ENCODE measurements at regions not wholly inside any gene's neighbourhood (a gene's known extent, or its start where the extent isn't known, plus 50 kb on each side); places are given as distances from the start of the nearest gene placed in this dataset.

- intact Hi-C loops (cut with micrococcal nuclease) = no loop called here
- no peak for DNase-seq (ENCODE audit: unreplicated experiment)
- no peaks in the 10 kb centered on the region for H3K27me3 Mint-ChIP-seq (ENCODE audit: insufficient read depth, unreplicated experiment)
- BruUV-seq (replicated peaks) = no TSS peak
- H3K4me1 Mint-ChIP-seq (ENCODE audit: insufficient read depth, unreplicated experiment) = no peaks in the 10 kb centered on the region
- H3K4me3 Mint-ChIP-seq (ENCODE audit: unreplicated experiment) = no peak overlapping the region
- no peaks in the 10 kb centered on the region for H3K9me3 Mint-ChIP-seq (ENCODE audit: unreplicated experiment)
- no peak for TF ChIP-seq CTCF (IDR thresholded peaks at IDR 0.05; ENCODE audit: unreplicated experiment)
- no peak overlapping the region for H3K27ac Mint-ChIP-seq (ENCODE audit: low read depth, unreplicated experiment)
- H3K36me3 Mint-ChIP-seq (ENCODE audit: insufficient read depth, unreplicated experiment) = no peaks in the 10 kb centered on the region
- ChIA-PET POLR2A (no interaction called here), CTCF (interaction anchor here (0.6 to 0.8 kb wide), 3 partner anchors 205 to 1032 kb away, joined by 3 read pairs; no protein-coding TSS in a partner anchor)
These were observed 245.4 kb downstream of the DIO2 start for GRCh38 chr14:79965896-79966295.

- CTCF ChIA-PET = no interaction called here
- H3K4me1 Mint-ChIP-seq (ENCODE audit: insufficient read depth, unreplicated experiment) = no peaks in the 10 kb centered on the region
- intact Hi-C loops (cut with micrococcal nuclease) = no loop called here
- no peak overlapping the region for H3K4me3 Mint-ChIP-seq (ENCODE audit: unreplicated experiment)
- POLR2A ChIA-PET = no interaction called here
- BruUV-seq (replicated peaks) = no TSS peak
- peaks cover 8% of the 10 kb centered on the region for H3K9me3 Mint-ChIP-seq (ENCODE audit: unreplicated experiment)
- H3K27ac Mint-ChIP-seq (ENCODE audit: low read depth, unreplicated experiment) = no peak overlapping the region
- DNase-seq (ENCODE audit: unreplicated experiment) = no peak
- H3K27me3 Mint-ChIP-seq (ENCODE audit: insufficient read depth, unreplicated experiment) = peaks cover 9% of the 10 kb centered on the region
- H3K36me3 Mint-ChIP-seq (ENCODE audit: insufficient read depth, unreplicated experiment) = no peaks in the 10 kb centered on the region
- TF ChIP-seq CTCF (IDR thresholded peaks at IDR 0.05; ENCODE audit: unreplicated experiment) = no peak
These were observed 250.1 kb downstream of the DIO2 start for GRCh38 chr14:79961197-79961596.

- no peak for TF ChIP-seq CTCF (IDR thresholded peaks at IDR 0.05; ENCODE audit: unreplicated experiment)
- H3K36me3 Mint-ChIP-seq (ENCODE audit: insufficient read depth, unreplicated experiment) = no peaks in the 10 kb centered on the region
- CTCF ChIA-PET = interaction anchor here (0.5 kb wide), 2 partner anchors 73 to 135 kb away, joined by 3 to 5 read pairs; no protein-coding TSS in a partner anchor
- DNase-seq (ENCODE audit: unreplicated experiment) = no peak
- H3K4me3 Mint-ChIP-seq (ENCODE audit: unreplicated experiment) = no peak overlapping the region
- H3K9me3 Mint-ChIP-seq (ENCODE audit: unreplicated experiment) = peaks cover 8% of the 10 kb centered on the region
- H3K27ac Mint-ChIP-seq (ENCODE audit: low read depth, unreplicated experiment) = no peak overlapping the region
- H3K27me3 Mint-ChIP-seq (ENCODE audit: insufficient read depth, unreplicated experiment) = peaks cover 11% of the 10 kb centered on the region
- intact Hi-C loops (cut with micrococcal nuclease) = no loop called here
- no TSS peak for BruUV-seq (replicated peaks)
- POLR2A ChIA-PET = no interaction called here
- H3K4me1 Mint-ChIP-seq (ENCODE audit: insufficient read depth, unreplicated experiment) = no peaks in the 10 kb centered on the region
These were observed 251.0 kb downstream of the DIO2 start for GRCh38 chr14:79960288-79960687.

GRCh38 chr14:79951572-79951971 lies 259.7 kb downstream of the DIO2 start:
- no peak for DNase-seq (ENCODE audit: unreplicated experiment)
- Mint-ChIP-seq H3K9me3 (ENCODE audit: unreplicated experiment) (peaks cover 4% of the 10 kb centered on the region), H3K4me3 (ENCODE audit: unreplicated experiment) (no peak overlapping the region), H3K36me3 (ENCODE audit: insufficient read depth, unreplicated experiment) (no peaks in the 10 kb centered on the region), H3K27me3 (ENCODE audit: insufficient read depth, unreplicated experiment) (peaks cover 24% of the 10 kb centered on the region), H3K27ac (ENCODE audit: low read depth, unreplicated experiment) (no peak overlapping the region), H3K4me1 (ENCODE audit: insufficient read depth, unreplicated experiment) (no peaks in the 10 kb centered on the region)
- no peak for TF ChIP-seq CTCF (IDR thresholded peaks at IDR 0.05; ENCODE audit: unreplicated experiment)
- CTCF ChIA-PET = interaction anchor here (0.6 kb wide), 1 partner anchor 75 kb away, joined by 3 read pairs; no protein-coding TSS in a partner anchor
- POLR2A ChIA-PET = no interaction called here
- BruUV-seq (replicated peaks) = no TSS peak
- intact Hi-C loops (cut with micrococcal nuclease) = no loop called here

All from MCF 10A (cell line).